ENCODE measurements at regions not wholly inside any gene's neighbourhood (a gene's known extent, or its start where the extent isn't known, plus 50 kb on each side); places are given as distances from the start of the nearest gene placed in this dataset.

DNA sequence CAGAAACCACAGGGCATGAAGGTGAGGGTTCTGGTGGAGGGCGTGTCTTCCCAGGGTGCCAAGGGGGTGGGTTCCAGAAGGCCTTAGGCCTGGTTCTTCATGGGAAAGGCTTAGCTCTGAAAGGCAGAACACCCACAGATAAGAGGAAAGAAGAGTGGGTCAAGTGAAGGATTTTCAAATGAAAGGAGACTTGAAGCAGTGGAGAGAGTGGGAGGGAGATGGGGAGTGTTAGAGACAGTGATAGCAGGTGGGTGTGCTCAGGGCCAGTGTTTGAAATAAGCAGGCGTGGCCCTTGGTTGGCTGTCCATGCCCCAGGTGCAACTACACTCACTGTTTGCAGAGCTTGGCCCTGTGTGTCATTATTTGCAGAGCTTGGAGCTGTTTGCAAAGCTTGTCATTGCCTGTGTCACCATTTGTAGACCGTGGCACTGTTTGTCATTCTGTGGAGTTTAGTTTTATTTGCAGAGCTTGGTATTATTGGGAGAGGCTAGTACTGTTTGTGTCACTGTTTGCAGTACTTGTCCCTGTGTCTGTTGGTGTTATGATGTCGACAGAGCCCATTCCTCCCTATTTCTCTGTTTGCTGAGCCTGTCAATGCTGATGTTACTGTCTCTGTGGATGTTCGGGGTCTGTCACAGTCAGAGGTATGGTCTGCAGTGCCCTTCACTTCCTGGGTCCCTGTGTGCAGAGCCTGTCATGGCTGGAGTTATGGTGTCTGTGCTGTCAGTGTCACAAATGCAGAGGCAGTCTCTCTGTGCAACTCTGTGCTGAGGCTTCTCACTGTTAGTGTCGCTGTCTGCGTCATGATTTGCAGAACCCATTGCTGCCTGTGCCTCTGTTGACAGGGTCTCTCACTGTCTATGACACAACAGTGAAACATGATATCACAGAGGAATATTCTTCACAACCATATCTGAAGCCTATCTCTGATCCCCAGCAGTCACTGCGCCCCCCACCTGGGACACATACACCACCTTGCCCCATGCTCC is 127.7 kb upstream of the LRFN2 start:
- H3K4me1 Mint-ChIP-seq: peaks cover 16% of the 10 kb centered on the region
- no peak overlapping the region for H3K4me3 Mint-ChIP-seq
- no peak for ATAC-seq
- POLR2A ChIA-PET: no interaction called here
- H3K9me3 Mint-ChIP-seq: peaks cover 5% of the 10 kb centered on the region; the same call in 1 of the 2 replicates
- no peaks in the 10 kb centered on the region; the same call in none of the 2 replicates for H3K27me3 Mint-ChIP-seq (ENCODE audit: low read depth)
- CTCF ChIA-PET: no interaction called here
- no peak for DNase-seq (ENCODE audit: low spot score)
- TF ChIP-seq, protein P1, sequence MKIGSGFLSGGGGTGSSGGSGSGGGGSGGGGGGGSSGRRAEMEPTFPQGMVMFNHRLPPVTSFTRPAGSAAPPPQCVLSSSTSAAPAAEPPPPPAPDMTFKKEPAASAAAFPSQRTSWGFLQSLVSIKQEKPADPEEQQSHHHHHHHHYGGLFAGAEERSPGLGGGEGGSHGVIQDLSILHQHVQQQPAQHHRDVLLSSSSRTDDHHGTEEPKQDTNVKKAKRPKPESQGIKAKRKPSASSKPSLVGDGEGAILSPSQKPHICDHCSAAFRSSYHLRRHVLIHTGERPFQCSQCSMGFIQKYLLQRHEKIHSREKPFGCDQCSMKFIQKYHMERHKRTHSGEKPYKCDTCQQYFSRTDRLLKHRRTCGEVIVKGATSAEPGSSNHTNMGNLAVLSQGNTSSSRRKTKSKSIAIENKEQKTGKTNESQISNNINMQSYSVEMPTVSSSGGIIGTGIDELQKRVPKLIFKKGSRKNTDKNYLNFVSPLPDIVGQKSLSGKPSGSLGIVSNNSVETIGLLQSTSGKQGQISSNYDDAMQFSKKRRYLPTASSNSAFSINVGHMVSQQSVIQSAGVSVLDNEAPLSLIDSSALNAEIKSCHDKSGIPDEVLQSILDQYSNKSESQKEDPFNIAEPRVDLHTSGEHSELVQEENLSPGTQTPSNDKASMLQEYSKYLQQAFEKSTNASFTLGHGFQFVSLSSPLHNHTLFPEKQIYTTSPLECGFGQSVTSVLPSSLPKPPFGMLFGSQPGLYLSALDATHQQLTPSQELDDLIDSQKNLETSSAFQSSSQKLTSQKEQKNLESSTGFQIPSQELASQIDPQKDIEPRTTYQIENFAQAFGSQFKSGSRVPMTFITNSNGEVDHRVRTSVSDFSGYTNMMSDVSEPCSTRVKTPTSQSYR (CRISPR knock-in tag; IDR thresholded peaks at IDR 0.05): no peak
- peak; percentile 61; the same call in 1 of the 2 replicates for TF ChIP-seq GABPB1 (CRISPR knock-in tag; IDR thresholded peaks at IDR 0.05)
- H3K36me3 Mint-ChIP-seq: no peaks in the 10 kb centered on the region
- no peak overlapping the region for H3K27ac Mint-ChIP-seq

- DNase-seq (ENCODE audit: low spot score) (no peak), ATAC-seq (no peak)
- Mint-ChIP-seq H3K27ac (no peak overlapping the region), H3K27me3 (ENCODE audit: low read depth) (no peaks in the 10 kb centered on the region; the same call in none of the 2 replicates), H3K36me3 (no peaks in the 10 kb centered on the region), H3K9me3 (peaks cover 5% of the 10 kb centered on the region; the same call in 1 of the 2 replicates), H3K4me3 (no peak overlapping the region), H3K4me1 (peaks cover 9% of the 10 kb centered on the region)
- POLR2A ChIA-PET: no interaction called here
- CTCF ChIA-PET: interaction anchor here (1.7 kb wide), 2 partner anchors 11 to 84 kb away, joined by 7 to 12 read pairs; no protein-coding TSS in a partner anchor
- TF ChIP-seq OVOL2 (CRISPR knock-in tag; IDR thresholded peaks at IDR 0.05; ENCODE audit: borderline replicate concordance): no peak
Measured at GRCh38 chr6:40714143-40714542, 127.0 kb upstream of the LRFN2 start.

DNA sequence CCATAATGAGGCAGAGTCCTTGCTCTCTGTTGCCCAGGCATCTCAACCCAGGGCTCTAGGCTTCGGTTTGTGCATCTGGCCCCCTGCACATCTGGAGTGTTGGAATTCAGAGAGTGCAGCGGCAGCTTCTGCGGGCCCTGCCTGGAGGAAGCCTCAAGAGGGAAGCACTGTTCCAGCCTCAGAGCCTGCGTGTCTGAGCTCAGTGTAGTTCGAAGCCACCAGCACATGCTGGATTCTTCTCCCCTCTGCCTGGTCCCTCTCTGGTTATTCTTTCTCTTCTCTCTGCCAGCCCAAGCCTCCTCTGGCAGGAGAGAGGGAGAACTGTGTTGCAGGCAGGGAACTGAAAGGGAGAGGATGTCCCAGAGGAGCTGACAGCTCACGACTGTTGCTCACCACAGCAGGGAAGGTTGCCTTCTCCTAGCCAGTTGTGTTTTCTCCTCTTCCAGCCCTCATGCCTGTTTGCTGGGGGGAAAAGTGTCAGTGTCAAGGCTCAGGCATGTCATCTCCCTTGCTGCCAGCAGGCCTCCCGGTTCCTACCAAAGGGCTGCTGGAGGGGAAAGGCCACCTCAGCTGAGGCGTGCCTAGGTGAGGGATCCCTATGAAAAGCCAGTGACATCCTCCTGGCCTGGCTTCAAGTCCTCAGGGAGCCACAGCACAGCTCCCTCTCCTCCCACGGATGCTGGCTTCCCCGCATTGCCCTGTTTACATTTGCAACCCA is 126.0 kb upstream of the LRFN2 start:
- DNase-seq (ENCODE audit: low spot score) (peak; percentile 27), ATAC-seq (peak; percentile 86)
- Mint-ChIP-seq H3K27me3 (ENCODE audit: low read depth) (no peaks in the 10 kb centered on the region; the same call in none of the 2 replicates), H3K4me3 (no peak overlapping the region), H3K4me1 (peaks cover 5% of the 10 kb centered on the region), H3K9me3 (peaks cover 5% of the 10 kb centered on the region; the same call in 1 of the 2 replicates), H3K27ac (no peak overlapping the region), H3K36me3 (no peaks in the 10 kb centered on the region; the same call in 1 of the 2 replicates)
- ChIA-PET POLR2A (no interaction called here), CTCF (interaction anchor here (0.7 to 1.7 kb wide), 12 partner anchors 12 to 385 kb away, joined by 3 to 12 read pairs (median 4); no protein-coding TSS in a partner anchor)
- TF ChIP-seq, protein P2, sequence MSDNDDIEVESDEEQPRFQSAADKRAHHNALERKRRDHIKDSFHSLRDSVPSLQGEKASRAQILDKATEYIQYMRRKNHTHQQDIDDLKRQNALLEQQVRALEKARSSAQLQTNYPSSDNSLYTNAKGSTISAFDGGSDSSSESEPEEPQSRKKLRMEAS (CRISPR knock-in tag; IDR thresholded peaks at IDR 0.05): 0 out of 2 replicates have a peak, but pooled peaks have one; percentile 27
- no peak for TF ChIP-seq CTCF (IDR thresholded peaks at IDR 0.05)

- no peak overlapping the region for H3K27ac Mint-ChIP-seq
- peaks cover 4% of the 10 kb centered on the region; the same call in 1 of the 2 replicates for H3K9me3 Mint-ChIP-seq
- ATAC-seq (no peak), DNase-seq (ENCODE audit: low spot score) (no peak)
- H3K4me1 Mint-ChIP-seq: peaks cover 11% of the 10 kb centered on the region
- H3K36me3 Mint-ChIP-seq: no peaks in the 10 kb centered on the region; the same call in 1 of the 2 replicates
- ChIA-PET POLR2A (no interaction called here), CTCF (interaction anchor here (1.4 kb wide), 1 partner anchor 382 kb away, joined by 3 read pairs; no protein-coding TSS in a partner anchor)
- no peaks in the 10 kb centered on the region; the same call in none of the 2 replicates for H3K27me3 Mint-ChIP-seq (ENCODE audit: low read depth)
- H3K4me3 Mint-ChIP-seq: no peak overlapping the region
- TF ChIP-seq STAT6 (CRISPR knock-in tag; conservative IDR thresholded peaks at IDR 0.05; ENCODE audit: low read depth) (no peak), EMX1 (CRISPR knock-in tag; IDR thresholded peaks at IDR 0.05) (no peak), ATF2 (CRISPR knock-in tag; IDR thresholded peaks at IDR 0.05; ENCODE audit: borderline replicate concordance, low read depth) (no peak), GRHL2 (CRISPR knock-in tag; IDR thresholded peaks at IDR 0.05; ENCODE audit: insufficient replicate concordance, severe bottlenecking) (no peak), KAT7 (CRISPR knock-in tag; IDR thresholded peaks at IDR 0.05; ENCODE audit: borderline replicate concordance) (no peak), ZBTB21 (CRISPR knock-in tag; IDR thresholded peaks at IDR 0.05; ENCODE audit: borderline replicate concordance) (no peak), NR2C2 (CRISPR knock-in tag; IDR thresholded peaks at IDR 0.05) (no peak)
- TF ChIP-seq, protein P3, sequence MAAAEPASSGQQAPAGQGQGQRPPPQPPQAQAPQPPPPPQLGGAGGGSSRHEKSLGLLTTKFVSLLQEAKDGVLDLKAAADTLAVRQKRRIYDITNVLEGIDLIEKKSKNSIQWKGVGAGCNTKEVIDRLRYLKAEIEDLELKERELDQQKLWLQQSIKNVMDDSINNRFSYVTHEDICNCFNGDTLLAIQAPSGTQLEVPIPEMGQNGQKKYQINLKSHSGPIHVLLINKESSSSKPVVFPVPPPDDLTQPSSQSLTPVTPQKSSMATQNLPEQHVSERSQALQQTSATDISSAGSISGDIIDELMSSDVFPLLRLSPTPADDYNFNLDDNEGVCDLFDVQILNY (CRISPR knock-in tag; IDR thresholded peaks at IDR 0.05): no peak
Measured at GRCh38 chr6:40710626-40711330, 123.6 kb upstream of the LRFN2 start.
